ENCODE measurements at regions not wholly inside any gene's neighbourhood (a gene's known extent, or its start where the extent isn't known, plus 50 kb on each side); places are given as distances from the start of the nearest gene placed in this dataset.

DNA sequence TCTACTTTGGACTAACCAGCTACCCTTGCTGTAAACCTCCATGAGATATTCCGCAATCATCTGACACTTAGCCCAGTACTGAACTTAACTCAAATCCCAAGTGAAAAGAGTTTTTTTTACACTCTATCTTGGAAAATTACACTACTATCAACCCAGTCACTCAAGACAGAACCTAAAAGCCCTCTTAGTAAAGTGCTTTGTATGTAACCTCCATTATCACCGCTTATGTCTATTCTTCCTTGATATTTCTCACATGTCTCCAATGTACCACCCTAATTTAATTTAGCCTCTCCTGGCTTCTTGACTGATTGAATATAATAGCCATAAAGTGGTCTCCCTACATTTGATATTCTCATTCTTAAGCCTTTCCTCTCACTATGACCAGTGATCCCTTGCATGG, 168.8 kb upstream of the SYT1 start:
- H3K4me1 ChIP-seq (ENCODE audit: control insufficient read depth, extremely low read depth, insufficient read depth, low read length): peaks cover 4% of the 10 kb centered on the region
- no peak overlapping the region for H3K4me2 ChIP-seq (ENCODE audit: insufficient read depth, low read length)
- H3K27ac ChIP-seq (ENCODE audit: insufficient read depth, low read depth, low read length): no peak overlapping the region
- H3K4me3 ChIP-seq (replicated peaks in 1 of 3; ENCODE audit: insufficient read depth in 1 of 3, low read depth in 1 of 3, low read length in 3 of 3): no peak overlapping the region
- no peaks in the 10 kb centered on the region for H3K9me1 ChIP-seq (replicated peaks; ENCODE audit: control insufficient read depth, extremely low read depth, insufficient read depth, low read length)
- FAIRE-seq: no peak
- H3K9me3 ChIP-seq (replicated peaks; ENCODE audit: control insufficient read depth, insufficient read depth, low read length): no peaks in the 10 kb centered on the region
- ChIA-PET CTCF (no interaction called here), POLR2A (no interaction called here)
- intact Hi-C loops (cut with micrococcal nuclease) (no loop called here), dilution Hi-C loops (cut with MboI; ENCODE audit: extremely low pct_ligation_motif_present, low sequenced_read_pairs) (no loop called here)
- DNase-seq (ENCODE audit: low read depth, low spot score): no peak
- TF ChIP-seq GATA2 (IDR thresholded peaks at IDR 0.05; ENCODE audit: insufficient read depth, insufficient read length, low read depth, low read length) (no peak), EZH2 (IDR thresholded peaks at IDR 0.05; ENCODE audit: borderline replicate concordance, low read depth, low read length, severe bottlenecking) (no peak), FOS (IDR thresholded peaks at IDR 0.05; ENCODE audit: borderline replicate concordance, insufficient read depth, low read length) (no peak), JUN (IDR thresholded peaks at IDR 0.05; ENCODE audit: borderline replicate concordance, insufficient read depth, insufficient read length, low read depth) (no peak), POLR2AphosphoS5 (IDR thresholded peaks at IDR 0.05; ENCODE audit: insufficient read depth, low read depth, low read length) (no peak), POLR2A (IDR thresholded peaks at IDR 0.05; ENCODE audit: low read depth, low read length) (no peak), MYC (IDR thresholded peaks at IDR 0.05; ENCODE audit: low read depth, low read length) (no peak)
- TF ChIP-seq, protein P1, sequence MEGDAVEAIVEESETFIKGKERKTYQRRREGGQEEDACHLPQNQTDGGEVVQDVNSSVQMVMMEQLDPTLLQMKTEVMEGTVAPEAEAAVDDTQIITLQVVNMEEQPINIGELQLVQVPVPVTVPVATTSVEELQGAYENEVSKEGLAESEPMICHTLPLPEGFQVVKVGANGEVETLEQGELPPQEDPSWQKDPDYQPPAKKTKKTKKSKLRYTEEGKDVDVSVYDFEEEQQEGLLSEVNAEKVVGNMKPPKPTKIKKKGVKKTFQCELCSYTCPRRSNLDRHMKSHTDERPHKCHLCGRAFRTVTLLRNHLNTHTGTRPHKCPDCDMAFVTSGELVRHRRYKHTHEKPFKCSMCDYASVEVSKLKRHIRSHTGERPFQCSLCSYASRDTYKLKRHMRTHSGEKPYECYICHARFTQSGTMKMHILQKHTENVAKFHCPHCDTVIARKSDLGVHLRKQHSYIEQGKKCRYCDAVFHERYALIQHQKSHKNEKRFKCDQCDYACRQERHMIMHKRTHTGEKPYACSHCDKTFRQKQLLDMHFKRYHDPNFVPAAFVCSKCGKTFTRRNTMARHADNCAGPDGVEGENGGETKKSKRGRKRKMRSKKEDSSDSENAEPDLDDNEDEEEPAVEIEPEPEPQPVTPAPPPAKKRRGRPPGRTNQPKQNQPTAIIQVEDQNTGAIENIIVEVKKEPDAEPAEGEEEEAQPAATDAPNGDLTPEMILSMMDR (IDR thresholded peaks at IDR 0.05; ENCODE audit: extremely low read depth in 1 of 2, insufficient read depth in 1 of 2, low read depth in 1 of 2, low read length in 2 of 2): no peak
- TF ChIP-seq, protein P2, sequence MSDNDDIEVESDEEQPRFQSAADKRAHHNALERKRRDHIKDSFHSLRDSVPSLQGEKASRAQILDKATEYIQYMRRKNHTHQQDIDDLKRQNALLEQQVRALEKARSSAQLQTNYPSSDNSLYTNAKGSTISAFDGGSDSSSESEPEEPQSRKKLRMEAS (IDR thresholded peaks at IDR 0.05; ENCODE audit: insufficient read depth, insufficient read length): no peak
- H3K36me3 ChIP-seq (ENCODE audit: control insufficient read depth in 2 of 2, extremely low read depth in 1 of 2, insufficient read depth in 2 of 2, low read length in 2 of 2): no peaks in the 10 kb centered on the region
- no peaks in the 10 kb centered on the region for H3K79me2 ChIP-seq (ENCODE audit: control insufficient read depth, insufficient read depth, low read length)
- no TSS peak for BruUV-seq (replicated peaks)
- H3K9ac ChIP-seq (replicated peaks; ENCODE audit: extremely low read depth, insufficient read depth, low read length): no peak overlapping the region
- H3K27me3 ChIP-seq (ENCODE audit: control insufficient read depth in 2 of 2, insufficient read depth in 2 of 2, low read length in 2 of 2): no peaks in the 10 kb centered on the region
- H4K20me1 ChIP-seq (replicated peaks; ENCODE audit: control insufficient read depth, extremely low read depth, insufficient read depth, low read length): no peaks in the 10 kb centered on the region
- H2AFZ ChIP-seq (ENCODE audit: low read depth, low read length): no peak overlapping the region
